ENCODE measurements at regions not wholly inside any gene's neighbourhood (a gene's known extent, or its start where the extent isn't known, plus 50 kb on each side); places are given as distances from the start of the nearest gene placed in this dataset.

DNA sequence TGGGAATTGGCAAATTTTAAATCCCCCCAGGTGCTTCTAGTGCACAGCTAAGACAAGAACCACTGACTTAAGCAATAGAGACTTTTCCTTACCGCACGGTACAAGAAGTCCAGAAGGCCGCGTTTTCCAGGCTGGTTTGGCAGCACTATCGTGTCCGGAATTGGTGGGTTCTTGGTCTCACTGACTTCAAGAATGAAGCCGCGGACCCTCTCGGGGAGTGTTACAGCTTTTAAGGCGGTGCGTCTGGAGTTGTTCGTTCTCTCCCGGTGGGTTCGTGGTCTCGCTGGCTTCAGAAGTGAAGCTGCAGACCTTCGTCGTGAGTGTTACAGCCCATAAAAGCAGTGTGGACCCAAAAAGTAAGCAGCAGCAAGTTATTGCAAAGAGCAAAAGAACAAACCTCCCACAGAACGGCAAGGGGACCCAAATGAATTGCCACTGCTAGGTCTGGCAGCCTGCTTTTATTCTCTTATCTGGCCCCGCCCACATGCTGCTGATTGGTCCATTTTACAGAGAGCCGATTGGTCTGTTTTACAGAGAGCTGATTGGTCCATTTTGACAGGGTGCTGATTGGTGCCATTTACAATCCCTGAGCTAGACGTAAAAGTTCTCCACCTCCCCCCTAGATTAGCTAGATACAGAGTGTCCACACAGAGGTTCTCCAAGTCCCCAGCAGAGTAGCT lies 264.5 kb downstream of the PREX1 start:
- Histone ChIP-seq H3K4me1 (ENCODE audit: low read depth) (no peaks in the 10 kb centered on the region), H3K9me3 (ENCODE audit: low read depth) (no peaks in the 10 kb centered on the region), H3K27me3 (no peaks in the 10 kb centered on the region), H3K27ac (no peak overlapping the region), H3K4me3 (no peak overlapping the region), H3K36me3 (no peaks in the 10 kb centered on the region)
- TF ChIP-seq, protein P1, sequence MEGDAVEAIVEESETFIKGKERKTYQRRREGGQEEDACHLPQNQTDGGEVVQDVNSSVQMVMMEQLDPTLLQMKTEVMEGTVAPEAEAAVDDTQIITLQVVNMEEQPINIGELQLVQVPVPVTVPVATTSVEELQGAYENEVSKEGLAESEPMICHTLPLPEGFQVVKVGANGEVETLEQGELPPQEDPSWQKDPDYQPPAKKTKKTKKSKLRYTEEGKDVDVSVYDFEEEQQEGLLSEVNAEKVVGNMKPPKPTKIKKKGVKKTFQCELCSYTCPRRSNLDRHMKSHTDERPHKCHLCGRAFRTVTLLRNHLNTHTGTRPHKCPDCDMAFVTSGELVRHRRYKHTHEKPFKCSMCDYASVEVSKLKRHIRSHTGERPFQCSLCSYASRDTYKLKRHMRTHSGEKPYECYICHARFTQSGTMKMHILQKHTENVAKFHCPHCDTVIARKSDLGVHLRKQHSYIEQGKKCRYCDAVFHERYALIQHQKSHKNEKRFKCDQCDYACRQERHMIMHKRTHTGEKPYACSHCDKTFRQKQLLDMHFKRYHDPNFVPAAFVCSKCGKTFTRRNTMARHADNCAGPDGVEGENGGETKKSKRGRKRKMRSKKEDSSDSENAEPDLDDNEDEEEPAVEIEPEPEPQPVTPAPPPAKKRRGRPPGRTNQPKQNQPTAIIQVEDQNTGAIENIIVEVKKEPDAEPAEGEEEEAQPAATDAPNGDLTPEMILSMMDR (IDR thresholded peaks at IDR 0.05; ENCODE audit: low read depth, low read length): no peak
- DNase-seq (ENCODE audit: low read depth in 1 of 2, low spot score in 1 of 2): no peak

DNA sequence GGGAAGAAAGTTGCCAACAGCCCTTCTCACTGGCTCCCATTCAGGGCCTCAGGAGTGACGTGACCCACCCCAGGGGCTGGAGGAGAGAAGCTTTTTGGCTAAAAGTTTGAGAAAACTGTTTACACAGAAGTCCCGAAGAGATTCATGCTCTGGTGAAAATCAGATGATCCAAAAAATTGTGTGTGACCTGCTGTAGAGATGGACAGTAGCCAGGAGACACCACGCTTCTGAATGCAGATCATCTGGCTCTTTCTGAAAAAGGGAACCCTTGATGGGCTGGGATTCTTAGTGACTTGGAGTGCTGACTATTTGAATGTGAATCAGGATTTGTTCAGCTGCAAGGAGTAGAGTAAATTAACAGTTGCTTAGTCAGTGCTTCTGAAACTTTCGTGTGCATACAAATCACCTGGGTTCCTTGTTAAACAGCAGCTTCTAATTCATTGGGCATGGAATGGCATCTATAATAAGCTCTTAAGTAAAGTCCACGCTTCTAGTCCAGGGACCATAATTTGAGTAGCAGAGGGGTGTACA lies 265.1 kb downstream of the PREX1 start:
- H3K27me3 ChIP-seq: no peaks in the 10 kb centered on the region
- no peak overlapping the region for H3K27ac ChIP-seq
- DNase-seq (ENCODE audit: low read depth in 1 of 2, low spot score in 1 of 2): no peak
- TF ChIP-seq, protein P1 (IDR thresholded peaks at IDR 0.05; ENCODE audit: low read depth, low read length): no peak
- no peaks in the 10 kb centered on the region for H3K36me3 ChIP-seq
- H3K9me3 ChIP-seq (ENCODE audit: low read depth): no peaks in the 10 kb centered on the region
- H3K4me3 ChIP-seq: no peak overlapping the region
- no peaks in the 10 kb centered on the region for H3K4me1 ChIP-seq (ENCODE audit: low read depth)

DNA sequence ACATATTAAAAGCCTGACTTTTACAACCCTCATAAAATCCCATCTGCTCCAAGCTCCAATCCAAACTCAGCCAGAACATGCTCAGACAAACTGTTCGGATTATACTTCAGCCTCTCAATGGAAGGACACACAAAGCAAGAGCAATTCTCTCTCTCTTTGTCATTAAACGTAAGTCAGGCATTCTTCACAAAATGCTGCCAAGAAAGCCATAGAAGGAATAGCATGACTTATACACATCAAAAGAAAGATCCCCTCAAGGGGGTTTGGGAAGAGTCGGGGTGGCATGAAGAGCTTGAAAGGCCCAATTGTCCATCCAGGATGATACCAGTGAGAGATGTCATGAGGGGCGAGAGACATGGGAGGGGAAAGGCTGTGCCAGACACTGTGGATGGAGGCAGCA lies 268.9 kb downstream of the PREX1 start:
- Histone ChIP-seq H3K9me3 (ENCODE audit: low read depth) (no peaks in the 10 kb centered on the region), H3K4me3 (no peak overlapping the region), H3K36me3 (no peaks in the 10 kb centered on the region), H3K4me1 (ENCODE audit: low read depth) (no peaks in the 10 kb centered on the region), H3K27me3 (no peaks in the 10 kb centered on the region), H3K27ac (no peak overlapping the region)
- TF ChIP-seq, protein P1 (IDR thresholded peaks at IDR 0.05; ENCODE audit: low read depth, low read length): no peak
- DNase-seq (ENCODE audit: low read depth in 1 of 2, low spot score in 1 of 2): no peak

DNA sequence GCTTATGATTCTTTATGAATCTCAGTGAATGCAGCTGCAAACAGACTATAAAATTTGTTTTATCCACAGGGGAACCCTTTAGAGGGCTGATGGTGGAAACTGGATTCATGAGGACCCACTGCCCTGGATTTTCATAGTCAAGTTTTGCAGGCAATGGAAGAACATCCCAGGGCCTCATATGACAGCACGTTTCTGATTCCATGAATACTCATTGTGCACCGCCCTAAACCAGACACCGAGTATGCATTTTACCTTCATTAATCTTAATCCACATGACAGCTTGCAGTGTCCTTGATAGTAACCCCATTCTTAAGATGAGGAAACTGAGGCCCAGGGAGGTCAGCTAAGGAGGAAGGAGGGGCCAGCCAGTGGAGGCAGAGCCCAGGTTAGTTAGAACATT lies 270.4 kb downstream of the PREX1 start:
- H3K27ac ChIP-seq: no peak overlapping the region
- H3K36me3 ChIP-seq: no peaks in the 10 kb centered on the region

DNA sequence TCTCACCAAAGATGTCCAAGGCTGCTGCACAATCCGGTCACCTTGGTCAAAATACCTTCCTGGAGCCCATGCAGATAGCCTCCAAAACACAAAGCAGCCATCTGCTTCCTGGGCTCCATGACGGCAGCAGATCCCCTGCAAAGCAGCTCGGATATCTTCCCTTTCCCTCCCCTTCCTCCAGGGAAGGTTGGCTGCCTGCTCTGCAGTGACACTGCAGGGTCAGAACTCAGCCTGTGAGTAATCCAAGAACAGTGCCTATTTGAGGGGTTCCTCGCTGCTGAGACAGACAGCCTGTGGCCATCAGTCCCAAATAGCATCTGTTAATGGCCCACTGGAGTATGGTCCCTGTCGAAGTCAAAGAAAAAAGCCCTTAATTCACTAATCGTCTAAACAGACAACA lies 270.8 kb downstream of the PREX1 start:
- Histone ChIP-seq H3K4me3 (no peak overlapping the region), H3K27me3 (no peaks in the 10 kb centered on the region), H3K36me3 (no peaks in the 10 kb centered on the region), H3K4me1 (ENCODE audit: low read depth) (no peaks in the 10 kb centered on the region), H3K9me3 (ENCODE audit: low read depth) (no peaks in the 10 kb centered on the region), H3K27ac (no peak overlapping the region)
- TF ChIP-seq, protein P1 (IDR thresholded peaks at IDR 0.05; ENCODE audit: low read depth, low read length): no peak
- DNase-seq (ENCODE audit: low read depth in 1 of 2, low spot score in 1 of 2): peak; percentile 22 to 26

More for the DNA sequence above, 270.4 kb downstream of the PREX1 start:
- TF ChIP-seq, protein P1 (IDR thresholded peaks at IDR 0.05; ENCODE audit: low read depth, low read length): no peak
- DNase-seq (ENCODE audit: low read depth in 1 of 2, low spot score in 1 of 2): no peak
- Histone ChIP-seq H3K4me3 (no peak overlapping the region), H3K4me1 (ENCODE audit: low read depth) (no peaks in the 10 kb centered on the region), H3K9me3 (ENCODE audit: low read depth) (no peaks in the 10 kb centered on the region), H3K27me3 (no peaks in the 10 kb centered on the region)
